Neuron (in vitro differentiated cells): ENCODE measurements at regions not wholly inside any gene's neighbourhood (a gene's known extent, or its start where the extent isn't known, plus 50 kb on each side); places are given as distances from the start of the nearest gene placed in this dataset.

ENCODE experiments used
- H2AFZ ChIP-seq: one replicate; pipeline ENCODE4 v1.6.1; 2013; ENCODE audit warnings: low read depth, mild to moderate bottlenecking, inconsistent platforms, low read length, moderate library complexity
- H3K27me3 ChIP-seq: one replicate; pipeline ENCODE4 v1.6.1; 2013; ENCODE audit warnings: low read length; ENCODE audit not compliant: insufficient read depth
- H3K36me3 ChIP-seq: one replicate; pipeline ENCODE4 v1.6.1; 2013; ENCODE audit warnings: low read length; ENCODE audit not compliant: insufficient read depth
- H3K4me1 ChIP-seq: one replicate; pipeline ENCODE4 v1.6.1; 2013; ENCODE audit warnings: low read length; ENCODE audit not compliant: insufficient read depth
- H3K4me3 ChIP-seq: 2 replicates; pipeline ENCODE4 v1.5.1; 2013; ENCODE audit warnings: mild to moderate bottlenecking, low read length, moderate library complexity
- H3K9me3 ChIP-seq: one replicate; pipeline ENCODE4 v1.6.1; 2013; ENCODE audit warnings: low read length

DNA sequence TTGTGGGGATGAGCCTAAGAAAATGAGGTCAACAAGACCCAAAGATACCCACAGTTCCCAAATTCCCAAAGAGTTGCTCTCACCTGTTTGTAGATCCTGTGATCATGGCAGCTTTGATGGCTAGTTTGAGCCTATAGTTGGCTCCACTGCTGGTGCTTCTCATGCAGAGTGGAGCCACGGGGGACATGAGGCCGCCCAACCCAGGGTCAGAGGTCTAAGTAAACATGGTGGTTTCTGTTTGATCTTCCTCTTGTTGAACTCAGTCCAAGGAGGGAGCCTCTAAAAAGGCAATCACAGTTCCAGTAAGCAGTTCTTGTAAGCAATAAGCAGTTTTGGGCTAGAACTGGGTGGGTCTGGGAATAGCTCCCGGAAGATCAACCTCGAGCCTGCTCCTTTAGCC, 125.6 kb upstream of the DHRS4 start:
- H3K9me3 ChIP-seq, result no peaks in the 10 kb centered on the region
- H2AFZ ChIP-seq, result no peak overlapping the region
- no peaks in the 10 kb centered on the region for H3K36me3 ChIP-seq
- peaks cover 36% of the 10 kb centered on the region for H3K27me3 ChIP-seq
- no peaks in the 10 kb centered on the region for H3K4me1 ChIP-seq
- H3K4me3 ChIP-seq, result no peak overlapping the region

GRCh38 chr14:23828616-23829015, 125.0 kb upstream of the DHRS4 start:
- Histone ChIP-seq H3K36me3 (no peaks in the 10 kb centered on the region), H3K4me1 (no peaks in the 10 kb centered on the region), H3K9me3 (no peaks in the 10 kb centered on the region), H2AFZ (no peak overlapping the region), H3K27me3 (peaks cover 39% of the 10 kb centered on the region), H3K4me3 (no peak overlapping the region)

GRCh38 chr14:23829736-23830471, 123.7 kb upstream of the DHRS4 start:
- H3K4me1 ChIP-seq, result no peaks in the 10 kb centered on the region
- H3K27me3 ChIP-seq, result peaks cover 33% of the 10 kb centered on the region
- no peak overlapping the region for H3K4me3 ChIP-seq
- no peaks in the 10 kb centered on the region for H3K9me3 ChIP-seq
- no peak overlapping the region for H2AFZ ChIP-seq
- H3K36me3 ChIP-seq, result no peaks in the 10 kb centered on the region

DNA sequence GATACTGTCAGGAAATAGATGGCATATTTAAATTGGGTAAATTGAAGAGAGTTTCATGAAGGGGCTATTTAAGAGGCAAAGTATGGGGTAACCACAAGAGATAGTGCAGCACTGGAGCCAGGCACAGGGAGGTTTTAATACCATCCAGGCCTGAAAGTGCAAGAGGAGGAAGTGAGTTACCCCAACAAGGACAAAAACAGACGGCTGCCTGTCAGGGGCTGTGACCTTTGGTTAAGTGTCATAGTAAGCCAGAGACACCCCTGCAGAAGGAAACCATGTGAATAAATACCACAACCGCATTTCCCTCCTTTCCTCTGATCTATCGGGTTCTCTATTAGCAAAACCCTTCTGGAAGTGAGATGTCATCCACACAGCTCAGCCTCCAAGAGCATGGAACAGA, 122.0 kb upstream of the DHRS4 start:
- no peak overlapping the region for H3K4me3 ChIP-seq
- H2AFZ ChIP-seq, result no peak overlapping the region
- no peaks in the 10 kb centered on the region for H3K9me3 ChIP-seq
- peaks cover 21% of the 10 kb centered on the region for H3K27me3 ChIP-seq
- no peaks in the 10 kb centered on the region for H3K36me3 ChIP-seq
- no peaks in the 10 kb centered on the region for H3K4me1 ChIP-seq

GRCh38 chr14:23861666-23862065, 91.9 kb upstream of the DHRS4 start:
- H3K9me3 ChIP-seq, result no peaks in the 10 kb centered on the region
- peaks cover 28% of the 10 kb centered on the region for H3K27me3 ChIP-seq
- H3K4me1 ChIP-seq, result no peaks in the 10 kb centered on the region
- no peak overlapping the region for H2AFZ ChIP-seq
- H3K4me3 ChIP-seq, result no peak overlapping the region
- H3K36me3 ChIP-seq, result no peaks in the 10 kb centered on the region

- Histone ChIP-seq H3K27me3 (peaks cover 28% of the 10 kb centered on the region), H3K36me3 (no peaks in the 10 kb centered on the region), H2AFZ (no peak overlapping the region), H3K4me1 (no peaks in the 10 kb centered on the region), H3K9me3 (no peaks in the 10 kb centered on the region), H3K4me3 (no peak overlapping the region)
These were observed 91.1 kb upstream of the DHRS4 start for GRCh38 chr14:23862513-23862912.

DNA sequence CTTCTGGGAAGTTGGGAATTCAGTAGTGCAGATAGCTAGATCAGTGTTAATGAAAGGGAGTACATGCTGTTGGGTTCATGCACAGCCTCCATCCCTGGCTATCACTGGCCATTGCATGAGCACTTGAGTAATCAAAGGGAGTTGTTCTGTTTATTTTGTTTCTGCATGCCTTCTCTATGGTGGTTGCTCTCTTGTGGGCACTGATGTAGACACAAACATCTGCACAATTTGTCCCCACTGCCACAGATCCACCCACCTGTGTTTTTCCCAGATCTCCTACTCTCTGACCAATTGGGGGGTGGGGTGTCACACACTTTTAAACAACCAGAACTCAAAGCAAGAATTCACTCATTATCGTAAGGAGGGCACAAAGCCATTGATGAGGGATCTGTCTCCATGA, 89.7 kb upstream of the DHRS4 start:
- Histone ChIP-seq H3K27me3 (peaks cover 24% of the 10 kb centered on the region), H3K4me3 (no peak overlapping the region), H3K36me3 (no peaks in the 10 kb centered on the region), H3K4me1 (no peaks in the 10 kb centered on the region), H3K9me3 (no peaks in the 10 kb centered on the region), H2AFZ (no peak overlapping the region)

DNA sequence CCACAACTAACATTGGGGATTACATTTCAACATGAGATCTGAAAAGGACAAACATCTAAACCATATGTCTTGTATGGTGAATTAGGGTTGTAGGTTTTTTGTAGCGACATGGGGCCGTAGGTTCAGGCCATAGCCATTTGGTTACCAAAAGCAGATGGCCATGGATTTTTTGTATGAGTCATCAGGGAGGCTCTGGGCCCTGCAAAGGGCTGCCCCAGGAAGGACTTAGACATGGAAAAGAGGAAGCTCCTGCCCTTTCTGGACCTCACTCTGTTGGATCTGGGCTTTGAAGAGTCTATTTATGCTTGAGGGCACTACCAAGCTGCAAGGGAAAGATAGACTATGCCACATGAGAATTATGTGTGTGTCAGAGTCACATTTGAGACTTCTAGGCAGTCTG, 89.3 kb upstream of the DHRS4 start:
- no peaks in the 10 kb centered on the region for H3K9me3 ChIP-seq
- peaks cover 20% of the 10 kb centered on the region for H3K27me3 ChIP-seq
- no peak overlapping the region for H2AFZ ChIP-seq
- H3K4me3 ChIP-seq, result no peak overlapping the region
- H3K4me1 ChIP-seq, result no peaks in the 10 kb centered on the region
- H3K36me3 ChIP-seq, result no peaks in the 10 kb centered on the region

DNA sequence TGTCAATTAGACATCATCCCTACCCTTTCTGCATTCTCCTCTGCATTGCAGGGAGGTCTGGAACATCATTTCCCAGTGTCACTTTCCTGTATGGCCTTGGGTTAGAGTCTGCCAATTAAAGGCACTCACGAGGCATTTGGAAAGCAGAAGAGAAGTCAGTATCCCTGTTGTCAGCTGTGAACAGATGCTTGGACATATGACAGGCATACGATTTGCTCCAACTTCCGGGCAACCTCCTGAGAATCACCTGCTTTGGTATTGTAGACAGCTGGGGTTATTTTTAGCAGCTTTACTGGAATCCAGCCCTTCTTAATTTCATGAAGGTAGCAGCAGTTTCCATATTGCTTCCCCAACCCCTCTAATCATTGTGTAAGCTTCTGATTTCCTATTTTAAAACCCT, 88.7 kb upstream of the DHRS4 start:
- H2AFZ ChIP-seq, result no peak overlapping the region
- H3K27me3 ChIP-seq, result peaks cover 16% of the 10 kb centered on the region
- H3K4me1 ChIP-seq, result no peaks in the 10 kb centered on the region
- H3K9me3 ChIP-seq, result no peaks in the 10 kb centered on the region
- no peak overlapping the region for H3K4me3 ChIP-seq
- H3K36me3 ChIP-seq, result no peaks in the 10 kb centered on the region

DNA sequence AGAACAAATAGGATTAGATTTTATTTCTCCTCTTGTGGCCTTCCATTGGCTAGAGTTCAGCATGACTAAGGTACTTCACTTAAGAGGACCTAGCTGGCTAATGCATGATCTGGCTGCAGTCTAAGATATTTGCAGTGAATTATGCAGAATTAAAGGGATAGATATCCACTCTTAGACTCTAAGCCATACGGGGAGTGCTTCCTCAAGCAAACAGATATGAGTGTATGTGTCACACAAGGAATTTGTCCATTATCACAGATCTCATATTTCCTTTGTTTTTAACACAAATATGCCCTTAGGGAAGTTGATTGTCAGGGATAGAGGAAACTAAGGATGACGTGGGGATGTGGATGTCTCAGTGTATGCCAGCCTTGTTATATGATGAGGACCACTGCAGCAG, 88.1 kb upstream of the DHRS4 start:
- H3K27me3 ChIP-seq, result peaks cover 9% of the 10 kb centered on the region
- H3K4me3 ChIP-seq, result no peak overlapping the region
- no peak overlapping the region for H2AFZ ChIP-seq
- no peaks in the 10 kb centered on the region for H3K9me3 ChIP-seq
- H3K4me1 ChIP-seq, result no peaks in the 10 kb centered on the region
- no peaks in the 10 kb centered on the region for H3K36me3 ChIP-seq

GRCh38 chr14:23866269-23866668, 87.3 kb upstream of the DHRS4 start:
- Histone ChIP-seq H3K4me1 (no peaks in the 10 kb centered on the region), H3K36me3 (no peaks in the 10 kb centered on the region), H2AFZ (no peak overlapping the region), H3K4me3 (no peak overlapping the region), H3K27me3 (peaks cover 2% of the 10 kb centered on the region), H3K9me3 (no peaks in the 10 kb centered on the region)

- Histone ChIP-seq H3K36me3 (no peaks in the 10 kb centered on the region), H3K4me1 (no peaks in the 10 kb centered on the region), H3K27me3 (peaks cover 2% of the 10 kb centered on the region), H3K4me3 (no peak overlapping the region), H2AFZ (no peak overlapping the region), H3K9me3 (no peaks in the 10 kb centered on the region)
These were observed 84.4 kb upstream of the DHRS4 start for GRCh38 chr14:23869078-23869719.

DNA sequence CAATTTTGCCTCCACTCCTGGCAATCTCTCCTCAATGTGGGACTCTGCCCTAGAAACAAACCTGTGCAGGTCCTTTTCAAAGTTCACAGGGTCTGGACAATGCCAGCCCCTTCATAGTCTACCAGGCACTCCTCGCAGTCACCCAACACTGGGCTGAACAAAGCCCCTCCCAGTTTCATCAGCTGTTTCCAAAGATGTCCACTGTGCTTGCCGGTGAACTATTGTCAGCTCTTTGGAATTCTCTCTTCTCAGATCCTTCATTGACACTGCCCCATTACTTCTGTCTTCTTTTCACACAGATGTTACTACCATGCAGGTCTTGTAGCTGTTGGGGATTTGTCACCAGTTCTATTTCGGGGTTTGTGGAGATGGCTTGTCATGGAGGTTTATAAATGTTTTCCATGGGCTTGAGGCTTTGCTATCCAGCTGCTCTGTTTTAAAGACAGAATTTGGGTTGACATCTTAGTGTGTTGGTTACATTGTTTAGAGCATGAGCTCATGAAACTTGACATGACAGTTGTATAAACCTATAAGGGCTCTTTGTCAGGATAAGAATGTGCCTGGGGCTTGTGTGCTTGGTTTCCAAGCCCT, 77.3 kb upstream of the DHRS4 start:
- H3K4me3 ChIP-seq, result no peak overlapping the region
- H3K9me3 ChIP-seq, result no peaks in the 10 kb centered on the region
- no peaks in the 10 kb centered on the region for H3K4me1 ChIP-seq
- no peak overlapping the region for H2AFZ ChIP-seq
- no peaks in the 10 kb centered on the region for H3K36me3 ChIP-seq
- H3K27me3 ChIP-seq, result peaks cover 22% of the 10 kb centered on the region
